Coronary artery (tissue), 2 donors: ENCODE measurements at regions not wholly inside any gene's neighbourhood (a gene's known extent, or its start where the extent isn't known, plus 50 kb on each side); places are given as distances from the start of the nearest gene placed in this dataset.

Experiments used
- DNase-seq: peaks from one replicate; pipeline ENCODE4 v3.0.0-alpha.2; 2017; ENCODE audit warnings: low spot score
- H3K27ac ChIP-seq, 2 donors: fragments of 200-600 bp; sonication (generic); one replicate each; pipeline ENCODE4 v1.5.1; 2016 to 2019
- H3K4me3 ChIP-seq: fragments of 200-600 bp; sonication (generic); 2 replicates; pipeline ENCODE4 v1.5.1; 2016; ENCODE audit warnings: mild to moderate bottlenecking, moderate library complexity
- CTCF ChIP-seq: fragments of 200-600 bp; sonication (generic); IDR thresholded peaks from one replicate; pipeline ENCODE4 v1.5.1; 2019; ENCODE audit warnings: antibody characterized with exemption

DNA sequence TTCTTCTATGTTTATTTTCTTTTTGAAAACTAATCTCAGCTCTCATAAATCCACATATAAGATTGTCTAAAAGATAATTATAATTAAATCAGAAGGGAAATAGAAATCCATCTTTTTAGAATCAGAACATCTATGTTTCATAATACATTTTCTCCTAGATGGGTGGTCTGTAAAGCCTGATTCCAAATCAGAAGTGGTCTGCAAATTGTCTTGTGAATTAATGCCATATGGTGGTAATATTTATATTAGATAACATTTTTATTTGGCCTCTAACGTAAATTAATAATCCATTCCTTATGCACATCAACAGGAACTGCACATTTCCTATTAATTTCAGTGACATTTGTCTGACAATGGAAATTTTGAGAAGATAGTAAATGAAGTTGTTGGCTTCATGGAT lies 52.8 kb upstream of the TBC1D5 start:
- TF ChIP-seq CTCF: no peak
- no peak for DNase-seq
- H3K4me3 ChIP-seq: no peak overlapping the region
- no peak overlapping the region for H3K27ac ChIP-seq

DNA sequence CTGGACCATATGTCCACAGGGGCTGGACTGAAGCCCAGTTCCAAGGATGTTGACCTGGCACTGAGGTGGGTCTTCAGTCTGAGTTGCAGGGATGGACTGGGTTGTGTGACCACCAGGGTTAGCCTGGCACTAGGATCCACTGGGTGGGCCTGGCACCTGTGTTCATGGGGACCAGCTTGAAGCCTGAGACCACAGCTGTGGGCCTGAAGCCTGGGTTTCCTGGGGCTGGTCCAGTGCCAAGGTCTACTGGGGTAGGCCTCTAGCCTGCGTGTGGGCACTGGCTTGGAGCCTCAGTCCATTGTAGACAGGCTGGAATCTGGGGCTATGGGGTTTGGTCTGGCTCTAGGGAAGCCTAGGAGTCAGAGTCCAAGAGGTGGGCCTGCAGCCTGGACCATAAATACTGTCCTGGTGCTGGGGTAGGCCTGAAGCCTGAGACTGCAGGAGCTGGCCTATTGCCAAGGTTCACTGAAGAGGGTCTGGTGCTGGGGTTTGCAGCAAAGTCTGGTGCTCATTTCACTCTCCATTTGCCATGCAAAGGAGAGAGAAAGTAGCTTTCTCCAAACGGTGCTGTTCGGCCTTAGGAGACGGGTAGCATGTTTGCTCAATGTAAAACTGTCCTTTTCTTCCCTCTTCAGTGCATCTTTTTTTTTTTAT lies 51.2 kb upstream of the TBC1D5 start:
- Histone ChIP-seq H3K4me3 (no peak overlapping the region), H3K27ac (no peak overlapping the region)
- no peak for TF ChIP-seq CTCF
- DNase-seq: no peak
